PC-3 (cell line): ENCODE measurements at regions not wholly inside any gene's neighbourhood (a gene's known extent, or its start where the extent isn't known, plus 50 kb on each side); places are given as distances from the start of the nearest gene placed in this dataset.

Experiments
- ATAC-seq: fragments of 200-7000 bp; cut with Tn5 transposase; 2 replicates; pipeline ENCODE4 v1.9.1; 2020; ENCODE audit warnings: mild to moderate bottlenecking, moderate library complexity
- BruUV-seq: library from RNA; stranded (reverse); fragments of 400-500 nt; replicated peaks from 2 replicates; lab custom pipeline; 2021; lab: Mats Ljungman, UMichigan
- CTCF ChIA-PET: fragments of 300-600 bp; sonication (Branson Sonifier 250); formaldehyde crosslinking; loops from one replicate; lab custom pipeline; 2022; ENCODE audit warnings: antibody characterized with exemption; lab: Charles Lee
- POLR2A ChIA-PET: fragments of 300-600 bp; sonication (Branson Sonifier 250); formaldehyde crosslinking; loops from one replicate; lab custom pipeline; 2022; ENCODE audit warnings: antibody characterized with exemption; ENCODE audit not compliant: unreplicated experiment; lab: Charles Lee
- DNase-seq: peaks from one replicate; pipeline ENCODE4 v3.0.0-alpha.2; 2015
- H2AFZ ChIP-seq: fragments of 300-600 bp; sonication (generic); 2 replicates; pipeline ENCODE4 v1.6.0; 2016; ENCODE audit warnings: antibody characterized with exemption, low read length
- H3F3A ChIP-seq: fragments of 300-600 bp; sonication (generic); one replicate; pipeline ENCODE4 v1.6.0; 2017; ENCODE audit warnings: antibody characterized with exemption, low read length, control low read depth, mild to moderate bottlenecking; ENCODE audit not compliant: unreplicated experiment
- H3K27ac ChIP-seq: fragments of 300-600 bp; sonication (generic); 2 replicates; pipeline ENCODE4 v1.5.1; 2016; ENCODE audit warnings: mild to moderate bottlenecking, low read length
- H3K27me3 ChIP-seq: fragments of 300-600 bp; sonication (generic); 2 replicates; pipeline ENCODE4 v1.6.1; 2016; ENCODE audit warnings: low read length, mixed read lengths
- H3K36me3 ChIP-seq: fragments of 300-600 bp; sonication (generic); 2 replicates; pipeline ENCODE4 v1.6.1; 2016; ENCODE audit warnings: low read depth, mixed run types, low read length, mixed read lengths
- H3K4me1 ChIP-seq: fragments of 300-600 bp; sonication (generic); 2 replicates; pipeline ENCODE4 v1.5.1; 2016; ENCODE audit warnings: low read length; ENCODE audit not compliant: insufficient read depth
- H3K4me2 ChIP-seq: fragments of 300-600 bp; sonication (generic); 2 replicates; pipeline ENCODE4 v1.6.0; 2016; ENCODE audit warnings: low read length
- H3K4me3 ChIP-seq: fragments of 300-600 bp; sonication (generic); 2 replicates; pipeline ENCODE4 v1.5.1; 2016; ENCODE audit warnings: mild to moderate bottlenecking, low read length, mixed read lengths
- H3K79me2 ChIP-seq: fragments of 300-600 bp; sonication (generic); 2 replicates; pipeline ENCODE4 v1.6.1; 2017; ENCODE audit warnings: low read length, mixed read lengths
- H3K9ac ChIP-seq: fragments of 300-600 bp; sonication (generic); 2 replicates; pipeline ENCODE4 v1.6.0; 2016; ENCODE audit warnings: mild to moderate bottlenecking, low read length
- H3K9me2 ChIP-seq: fragments of 300-600 bp; sonication (generic); replicated peaks from 2 replicates; pipeline ENCODE4 v1.6.1; 2016; ENCODE audit warnings: mixed run types, low read length, mixed read lengths
- H3K9me3 ChIP-seq: fragments of 300-600 bp; sonication (generic); 2 replicates; pipeline ENCODE4 v1.6.1; 2016; ENCODE audit warnings: low read length, mixed read lengths
- H4K20me1 ChIP-seq: fragments of 300-600 bp; sonication (generic); 2 replicates; pipeline ENCODE4 v1.6.1; 2016; ENCODE audit warnings: low read length, mixed read lengths
- EZH2 ChIP-seq: fragments of 300-600 bp; sonication (generic); IDR thresholded peaks from one replicate; pipeline ENCODE4 v1.6.1; 2017; ENCODE audit warnings: antibody characterized with exemption, mild to moderate bottlenecking, low read length; ENCODE audit not compliant: unreplicated experiment
- EZH2phosphoT487 ChIP-seq: fragments of 300-600 bp; sonication (generic); IDR thresholded peaks from 2 replicates; pipeline ENCODE4 v1.6.1; 2018; ENCODE audit warnings: mild to moderate bottlenecking, antibody characterized with exemption, low read length, borderline replicate concordance
- intact Hi-C: fragments of 100-400 bp; cut with micrococcal nuclease; formaldehyde crosslinking; loops from 2 replicates; pipeline ENCODE4 v1.9.0; 2023
- TF ChIP-seq, protein P1 (sequence below): fragments of 300-600 bp; sonication (generic); conservative IDR thresholded peaks from 2 replicates; pipeline ENCODE4 v1.5.1; 2017; ENCODE audit warnings: antibody characterized with exemption, low read depth, mild to moderate bottlenecking, low read length

DNA sequence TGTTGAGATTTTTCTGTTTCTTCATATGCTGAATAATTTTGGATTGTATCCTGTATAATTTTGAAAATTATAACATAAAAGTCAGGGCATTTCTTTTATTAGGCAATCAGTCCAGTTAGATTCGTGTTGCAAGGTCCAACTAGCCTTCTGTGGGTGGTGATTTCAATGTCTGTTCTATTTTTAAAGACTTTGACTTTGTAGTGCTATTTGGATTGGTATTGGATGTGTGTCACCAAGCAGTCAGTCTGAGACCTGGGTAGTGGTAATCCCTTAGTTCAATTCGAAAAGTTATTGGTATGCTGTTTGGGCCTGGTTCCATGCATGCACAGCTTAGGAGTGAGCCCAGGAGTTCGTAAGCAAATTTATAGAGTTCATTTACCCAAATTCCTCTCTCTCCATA is 82.2 kb downstream of the EPDR1 start:
- no peaks in the 10 kb centered on the region for H3K79me2 ChIP-seq
- no peak for TF ChIP-seq EZH2phosphoT487
- TF ChIP-seq, protein P1, sequence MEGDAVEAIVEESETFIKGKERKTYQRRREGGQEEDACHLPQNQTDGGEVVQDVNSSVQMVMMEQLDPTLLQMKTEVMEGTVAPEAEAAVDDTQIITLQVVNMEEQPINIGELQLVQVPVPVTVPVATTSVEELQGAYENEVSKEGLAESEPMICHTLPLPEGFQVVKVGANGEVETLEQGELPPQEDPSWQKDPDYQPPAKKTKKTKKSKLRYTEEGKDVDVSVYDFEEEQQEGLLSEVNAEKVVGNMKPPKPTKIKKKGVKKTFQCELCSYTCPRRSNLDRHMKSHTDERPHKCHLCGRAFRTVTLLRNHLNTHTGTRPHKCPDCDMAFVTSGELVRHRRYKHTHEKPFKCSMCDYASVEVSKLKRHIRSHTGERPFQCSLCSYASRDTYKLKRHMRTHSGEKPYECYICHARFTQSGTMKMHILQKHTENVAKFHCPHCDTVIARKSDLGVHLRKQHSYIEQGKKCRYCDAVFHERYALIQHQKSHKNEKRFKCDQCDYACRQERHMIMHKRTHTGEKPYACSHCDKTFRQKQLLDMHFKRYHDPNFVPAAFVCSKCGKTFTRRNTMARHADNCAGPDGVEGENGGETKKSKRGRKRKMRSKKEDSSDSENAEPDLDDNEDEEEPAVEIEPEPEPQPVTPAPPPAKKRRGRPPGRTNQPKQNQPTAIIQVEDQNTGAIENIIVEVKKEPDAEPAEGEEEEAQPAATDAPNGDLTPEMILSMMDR, result no peak
- H3K36me3 ChIP-seq, result no peaks in the 10 kb centered on the region
- no TSS peak for BruUV-seq
- H3K9me2 ChIP-seq, result no peaks in the 10 kb centered on the region
- no peaks in the 10 kb centered on the region for H3K9me3 ChIP-seq
- no peaks in the 10 kb centered on the region for H3K27me3 ChIP-seq
- H2AFZ ChIP-seq, result no peak overlapping the region
- no peak overlapping the region for H3K4me3 ChIP-seq
- no peak for DNase-seq
- ChIA-PET POLR2A (no interaction called here), CTCF (no interaction called here)
- H3K4me2 ChIP-seq, result no peak overlapping the region
- intact Hi-C loops, result no loop called here
- no peaks in the 10 kb centered on the region for H3K4me1 ChIP-seq
- no peak overlapping the region for H3K27ac ChIP-seq
- no peaks in the 10 kb centered on the region for H3F3A ChIP-seq
- no peak for ATAC-seq
- no peak overlapping the region for H3K9ac ChIP-seq
- H4K20me1 ChIP-seq, result no peaks in the 10 kb centered on the region

DNA sequence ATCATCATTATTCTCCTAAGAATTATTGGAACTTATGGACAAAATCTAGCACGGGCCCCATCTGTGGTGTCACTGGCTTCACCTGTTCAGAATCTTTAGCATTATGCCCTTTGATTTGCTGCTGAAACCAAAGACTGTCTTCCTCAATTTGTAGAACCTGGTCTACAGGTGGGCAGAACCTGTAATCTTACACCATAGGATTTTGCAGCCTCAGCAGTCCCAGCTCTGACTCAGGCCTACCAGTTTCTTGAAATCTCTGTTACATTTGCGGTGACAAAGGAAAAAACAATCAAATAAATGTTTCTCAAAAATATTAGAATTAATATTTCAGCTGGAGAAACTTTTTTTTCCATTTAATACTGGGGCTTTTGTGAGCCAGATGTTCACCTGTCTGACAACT is 86.1 kb downstream of the EPDR1 start:
- Histone ChIP-seq H3K79me2 (no peaks in the 10 kb centered on the region), H3K9me3 (no peaks in the 10 kb centered on the region), H2AFZ (no peak overlapping the region), H3K4me2 (no peak overlapping the region), H3K4me3 (no peak overlapping the region), H4K20me1 (no peaks in the 10 kb centered on the region), H3K27ac (no peak overlapping the region), H3K36me3 (no peaks in the 10 kb centered on the region), H3K9me2 (no peaks in the 10 kb centered on the region), H3K9ac (no peak overlapping the region), H3F3A (no peaks in the 10 kb centered on the region), H3K4me1 (no peaks in the 10 kb centered on the region), H3K27me3 (no peaks in the 10 kb centered on the region)
- intact Hi-C loops, result no loop called here
- CTCF ChIA-PET, result no interaction called here
- ATAC-seq (no peak), DNase-seq (no peak)
- BruUV-seq, result no TSS peak
- POLR2A ChIA-PET, result no interaction called here
- TF ChIP-seq EZH2phosphoT487 (no peak), EZH2 (no peak)
- TF ChIP-seq, protein P1, result no peak

DNA sequence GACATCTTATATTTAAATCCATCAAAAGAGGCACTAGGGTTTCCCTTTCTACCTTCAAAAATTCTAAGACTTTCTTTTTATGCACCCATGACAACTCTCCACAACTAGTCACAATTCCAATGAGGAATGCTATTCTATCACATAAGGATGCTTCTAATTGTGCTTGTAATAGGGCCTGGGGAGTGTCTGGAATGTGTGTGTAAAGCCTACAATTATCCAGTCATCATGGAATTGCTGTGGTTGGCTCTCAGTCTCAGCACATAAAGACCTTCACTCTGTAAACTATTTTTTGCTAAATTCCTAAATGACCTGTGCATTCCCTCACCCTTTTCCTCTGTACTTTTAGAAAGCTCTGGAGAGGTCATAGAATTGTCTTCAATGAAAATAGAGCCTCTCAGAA is 86.7 kb downstream of the EPDR1 start:
- no peak for TF ChIP-seq EZH2
- TF ChIP-seq, protein P1, result no peak
- no peak for TF ChIP-seq EZH2phosphoT487
- ChIA-PET CTCF (no interaction called here), POLR2A (no interaction called here)
- intact Hi-C loops, result no loop called here
- H3K79me2 ChIP-seq, result no peaks in the 10 kb centered on the region
- no peaks in the 10 kb centered on the region for H3K36me3 ChIP-seq
- no peak overlapping the region for H3K4me2 ChIP-seq
- H3K4me3 ChIP-seq, result no peak overlapping the region
- H3K27ac ChIP-seq, result no peak overlapping the region
- no peaks in the 10 kb centered on the region for H3K4me1 ChIP-seq
- H2AFZ ChIP-seq, result no peak overlapping the region
- H3K9me3 ChIP-seq, result no peaks in the 10 kb centered on the region
- no TSS peak for BruUV-seq
- H3F3A ChIP-seq, result no peaks in the 10 kb centered on the region
- H3K27me3 ChIP-seq, result no peaks in the 10 kb centered on the region
- ATAC-seq (no peak), DNase-seq (no peak)
- H3K9me2 ChIP-seq, result no peaks in the 10 kb centered on the region
- no peak overlapping the region for H3K9ac ChIP-seq
- H4K20me1 ChIP-seq, result no peaks in the 10 kb centered on the region
